ENCODE measurements at regions not wholly inside any gene's neighbourhood (a gene's known extent, or its start where the extent isn't known, plus 50 kb on each side); places are given as distances from the start of the nearest gene placed in this dataset.

DNA sequence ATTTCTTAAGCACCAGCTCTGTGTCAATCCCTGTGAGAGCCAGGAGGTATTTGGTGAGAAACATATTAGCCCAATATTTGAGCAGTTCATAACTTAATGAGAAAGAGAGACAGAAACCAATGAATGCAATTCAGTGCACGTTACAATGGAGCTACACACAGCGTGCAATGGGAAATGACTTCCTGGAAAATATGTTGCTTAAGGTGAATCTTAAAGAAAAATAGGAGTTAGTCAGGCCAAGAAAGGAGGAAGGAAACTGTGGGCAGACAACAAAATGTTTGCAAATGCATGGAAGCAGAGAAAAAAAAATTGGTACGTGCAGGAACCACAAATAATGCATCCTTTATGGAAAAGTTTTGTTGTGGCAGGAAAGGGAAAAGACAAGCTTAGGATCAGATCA, 481.7 kb downstream of the BCAT1 start:
- peak; percentile 20 to 51 for DNase-seq

DNA sequence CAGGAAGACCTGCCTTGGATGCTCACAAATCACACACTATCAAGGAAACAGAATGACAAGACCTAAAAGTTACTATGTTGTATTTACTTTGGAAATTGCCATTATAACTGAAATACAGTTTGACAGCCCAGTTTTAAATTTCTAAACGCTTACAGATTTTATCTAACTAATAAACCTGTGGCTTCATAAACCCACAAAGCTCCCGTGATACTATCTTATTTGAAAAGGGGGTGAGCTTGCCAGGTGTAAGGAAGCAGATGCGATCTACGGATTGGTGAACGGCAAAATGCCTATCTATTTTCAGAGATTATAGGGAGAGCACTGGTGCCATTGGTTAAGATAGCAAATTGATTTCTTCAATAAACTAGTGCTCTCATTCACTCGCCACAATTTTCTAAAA, 485.5 kb downstream of the BCAT1 start:
- no peak for DNase-seq

DNA sequence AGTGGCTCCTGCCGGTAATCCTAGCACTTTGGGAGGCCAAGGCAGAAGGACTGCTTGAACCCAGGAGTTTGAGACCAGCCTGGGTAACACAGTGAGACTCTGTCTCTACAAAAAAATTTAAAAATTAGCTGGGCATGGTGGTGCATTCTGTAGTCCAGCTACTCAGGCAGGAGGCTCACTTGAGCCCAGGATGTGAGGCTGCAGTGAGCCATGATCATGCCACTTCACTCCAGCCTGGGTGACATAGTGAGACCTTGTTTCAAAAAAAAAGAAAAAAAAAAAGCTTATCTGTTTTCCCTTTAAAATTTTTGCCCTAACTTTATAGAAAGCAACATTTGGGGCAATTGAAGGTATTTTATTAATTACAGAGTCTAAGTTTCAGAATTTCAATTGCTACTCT, 486.0 kb downstream of the BCAT1 start:
- DNase-seq = no peak

DNA sequence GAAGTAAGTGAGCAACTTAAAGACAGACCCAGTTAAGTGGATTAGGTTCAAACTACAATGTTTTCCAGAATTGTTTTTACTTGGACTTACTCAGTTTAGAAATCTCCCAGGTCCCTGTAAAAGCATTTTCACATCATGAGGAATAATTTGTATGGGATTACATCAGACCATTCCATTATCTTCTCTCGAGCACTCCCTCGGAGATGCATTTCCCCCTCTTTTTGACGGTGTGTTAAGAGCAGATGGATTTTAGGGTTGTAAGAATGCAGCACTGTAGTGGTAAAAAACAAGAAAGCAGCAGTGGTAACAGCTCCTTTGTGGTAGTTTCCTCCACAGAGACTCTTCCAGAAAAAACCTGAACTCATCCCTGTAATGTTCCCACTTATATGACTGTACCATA, 488.4 kb downstream of the BCAT1 start:
- DNase-seq = no peak

DNA sequence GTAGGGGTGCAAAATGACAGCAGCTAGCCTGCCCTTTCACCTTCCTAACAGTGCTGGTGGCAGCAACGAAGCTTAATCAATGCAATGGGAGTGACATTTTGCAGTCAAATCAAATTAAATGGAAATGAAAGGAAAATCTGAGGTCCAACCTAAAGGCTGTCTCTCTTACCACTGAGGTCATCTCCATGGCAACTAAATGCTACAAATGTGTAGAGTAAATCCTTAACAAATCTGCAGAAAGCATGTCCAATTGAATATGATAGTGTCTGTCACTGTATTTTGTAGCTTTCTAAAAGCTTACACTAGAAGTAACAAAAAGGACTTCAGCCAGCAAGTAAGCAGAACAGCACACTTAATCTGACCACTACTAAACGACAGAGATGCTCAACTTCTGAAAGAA, 488.8 kb downstream of the BCAT1 start:
- no peak for DNase-seq

DNA sequence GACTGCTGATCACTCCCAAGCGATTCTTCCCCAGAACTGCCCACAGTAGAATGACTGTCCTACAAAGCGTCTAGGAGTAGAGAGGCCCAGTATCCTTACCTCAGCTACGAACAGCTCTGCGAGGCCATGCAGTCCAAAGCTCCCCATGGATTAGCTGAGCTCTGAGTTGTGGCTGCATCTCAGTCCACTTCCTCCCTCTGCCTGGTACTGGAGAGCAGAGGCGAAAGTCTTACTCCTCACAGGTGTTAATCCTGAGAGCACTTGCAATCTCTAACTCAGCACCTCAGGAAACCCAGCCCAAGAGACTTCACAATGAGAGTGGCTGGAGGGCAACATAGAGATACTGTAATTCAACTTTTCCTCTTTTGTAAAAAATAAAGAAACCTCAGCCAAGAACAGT, 493.1 kb downstream of the BCAT1 start:
- no peak for DNase-seq

DNA sequence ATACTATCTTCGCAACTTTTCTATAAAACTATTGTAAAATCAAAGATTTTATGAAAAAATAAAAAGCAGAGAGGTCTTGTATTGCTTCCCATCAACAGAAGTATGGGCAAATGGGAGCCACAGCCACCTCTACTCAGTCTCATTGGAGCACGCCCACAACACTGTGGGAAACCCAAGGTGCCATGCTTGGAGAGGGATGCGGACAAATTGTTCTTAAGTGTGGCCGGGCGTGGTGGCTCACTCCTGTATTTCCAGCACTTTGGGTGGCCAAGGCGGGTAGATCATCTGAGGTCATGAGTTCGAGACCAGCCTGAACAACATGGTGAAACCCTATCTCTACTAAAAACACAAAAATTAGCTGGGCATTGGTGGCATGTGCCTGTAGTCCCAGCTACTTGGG, 498.2 kb upstream of the SOX5 start:
- no peak for DNase-seq

DNA sequence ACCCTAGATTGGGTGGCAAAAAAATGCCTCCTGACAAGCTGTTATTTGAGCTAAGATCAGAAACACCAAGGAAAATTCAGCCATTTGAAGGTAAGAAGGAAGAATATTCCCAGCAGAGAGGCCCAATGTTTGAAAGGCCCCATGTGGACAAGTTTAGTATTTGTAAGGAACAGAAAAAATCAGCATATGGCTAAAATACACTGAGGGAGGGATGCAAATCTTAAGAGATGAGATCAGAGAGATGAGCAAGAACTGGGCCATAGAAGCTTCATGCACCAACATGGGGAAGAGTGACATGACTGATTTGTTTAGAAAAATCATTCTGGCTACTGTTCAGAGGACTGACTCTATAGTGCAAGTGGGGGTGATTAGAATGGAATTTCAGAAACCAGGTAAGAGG, 496.8 kb upstream of the SOX5 start:
- no peak for DNase-seq

DNA sequence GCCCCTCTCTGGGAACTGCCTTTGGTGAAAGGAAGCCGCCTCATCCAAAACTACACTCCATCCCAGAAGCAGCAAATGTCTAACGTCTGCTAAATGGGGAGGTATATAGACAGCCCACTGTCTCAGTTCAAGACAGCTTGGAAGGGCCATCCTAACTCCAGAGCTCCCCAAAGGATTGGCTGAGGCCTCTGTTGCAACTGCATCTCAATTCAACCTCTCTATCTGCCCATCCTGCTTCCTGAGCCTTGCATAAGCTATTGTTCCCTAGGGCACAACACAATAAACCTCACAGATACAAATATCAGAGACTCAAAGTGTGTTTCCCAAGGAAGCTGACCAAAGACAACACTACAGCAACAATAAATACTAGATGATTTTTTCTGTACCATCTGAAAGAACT, 495.2 kb upstream of the SOX5 start:
- no peak for DNase-seq

DNA sequence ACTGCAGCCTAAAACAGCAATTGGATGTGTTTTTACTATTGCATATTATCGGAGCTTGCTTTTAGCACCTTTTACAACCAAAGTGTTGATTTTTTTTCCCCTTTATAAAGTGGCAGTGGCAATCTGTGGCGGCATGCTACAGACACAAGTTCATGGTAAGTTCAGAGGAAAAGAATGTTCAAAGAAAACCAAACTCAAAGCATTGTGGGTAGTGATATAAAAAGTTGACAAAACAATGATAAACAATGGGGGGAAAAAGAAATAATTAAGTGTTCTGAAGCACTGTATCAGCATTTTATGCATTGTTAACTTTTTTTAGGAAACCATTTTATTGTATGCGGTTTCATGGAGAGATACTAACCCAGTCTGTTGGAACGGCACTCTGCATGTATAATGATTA, 492.0 kb upstream of the SOX5 start:
- DNase-seq = no peak

DNA sequence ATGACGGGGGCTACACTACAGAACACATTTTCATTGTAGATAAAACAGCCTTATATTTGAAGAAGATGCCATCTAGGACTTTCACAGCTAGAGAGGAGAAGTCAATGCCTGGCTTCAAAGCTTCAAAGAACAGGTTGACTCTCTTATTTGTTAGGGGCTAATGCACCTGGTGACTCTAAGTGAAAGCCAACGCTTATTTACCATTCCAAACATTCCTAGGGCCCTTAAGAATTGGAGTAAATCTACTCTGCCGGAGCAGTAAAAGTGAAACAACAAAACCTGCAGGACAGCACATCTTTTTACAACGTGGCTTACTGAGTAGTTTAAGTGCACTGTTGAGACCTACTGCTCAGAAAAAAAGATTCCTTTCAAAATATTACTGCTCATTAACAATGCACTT, 487.2 kb upstream of the SOX5 start:
- DNase-seq = no peak

DNA sequence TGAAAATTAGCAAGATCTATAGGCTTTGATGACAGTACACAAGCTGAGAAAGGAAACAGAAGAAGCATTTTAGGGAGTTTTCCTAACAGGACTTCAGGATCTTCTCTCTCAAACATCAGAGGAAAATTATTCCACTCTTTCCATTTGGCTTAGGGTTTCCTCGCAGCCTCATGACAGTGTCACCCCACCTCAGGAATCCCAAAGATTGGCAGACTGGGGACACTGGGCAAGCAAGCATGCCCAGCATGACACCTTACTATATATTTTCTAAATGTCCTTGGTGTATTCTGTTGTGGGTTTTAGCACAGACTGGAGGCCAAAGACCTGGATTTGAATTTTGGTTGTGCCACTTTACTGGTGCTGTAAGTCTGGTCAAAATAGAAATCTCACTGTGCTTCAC, 482.4 kb upstream of the SOX5 start:
- DNase-seq = no peak

DNA sequence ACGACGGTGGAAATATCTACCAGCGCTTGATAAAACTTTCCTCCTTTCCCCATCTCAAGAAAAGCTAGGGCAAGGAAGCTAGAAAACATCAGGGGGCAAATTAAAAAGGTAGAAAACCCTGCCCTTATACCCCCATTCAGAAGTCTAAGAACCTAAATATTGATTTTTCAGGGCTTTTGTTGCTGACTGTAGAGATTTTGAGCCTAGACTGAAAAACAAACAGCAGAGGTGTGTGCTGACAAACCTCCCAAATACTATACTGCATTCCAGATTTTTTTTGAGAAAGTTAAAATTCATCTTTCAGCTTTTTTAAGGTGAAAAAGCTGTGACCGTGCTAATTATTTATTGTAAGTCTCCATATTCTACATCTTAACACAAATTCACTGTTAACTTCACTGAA, 478.3 kb upstream of the SOX5 start:
- DNase-seq = no peak

DNA sequence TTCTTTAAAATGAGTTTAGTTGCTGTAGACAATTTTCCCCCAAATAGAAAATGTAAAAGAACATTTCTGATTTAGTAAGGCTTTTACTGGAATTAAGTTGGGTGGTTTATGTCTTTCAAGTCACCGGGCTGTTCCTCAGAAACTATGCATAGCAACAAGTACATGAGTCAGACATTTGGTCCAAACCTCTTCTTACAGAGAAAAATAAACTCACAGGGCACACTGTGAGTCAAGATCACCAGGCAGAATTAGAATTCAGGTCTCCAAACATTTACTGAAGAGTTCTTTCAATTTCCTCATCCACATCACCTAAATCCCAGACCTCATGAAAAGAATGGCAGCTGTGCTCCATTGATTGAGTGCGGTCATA, 476.1 kb upstream of the SOX5 start:
- no peak for DNase-seq

DNA sequence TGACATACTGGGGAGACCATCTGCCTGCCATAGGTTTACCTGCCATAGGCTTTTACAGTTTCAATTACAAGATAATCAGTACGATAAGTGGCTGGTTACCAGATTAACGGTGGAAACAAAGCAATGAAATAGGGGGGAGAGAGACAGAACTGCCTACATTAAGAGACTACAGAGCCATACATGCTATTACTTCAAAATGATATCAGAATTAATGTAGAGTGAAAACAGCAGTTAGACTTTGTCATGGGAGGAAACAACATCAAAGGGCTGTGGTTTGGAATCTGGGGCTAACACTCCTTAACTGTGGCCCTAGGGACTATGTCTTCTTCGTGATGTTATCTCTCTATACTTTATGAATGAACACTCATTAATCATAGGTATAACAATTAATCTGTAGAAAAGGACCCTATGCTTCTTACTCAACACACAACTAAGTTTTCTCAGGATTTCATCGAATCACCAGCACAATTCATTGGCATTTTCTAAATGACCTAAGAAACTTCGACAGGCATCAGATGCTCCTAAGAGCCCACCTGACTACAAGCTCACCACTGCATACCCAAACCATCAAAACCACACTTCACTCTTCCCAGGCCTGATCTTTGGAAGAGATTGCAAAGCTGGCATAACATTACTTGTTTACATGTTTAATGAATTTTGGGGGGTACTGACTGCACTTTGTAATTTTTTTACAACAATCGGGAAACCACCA, 475.6 kb upstream of the SOX5 start:
- no peak for DNase-seq

DNA sequence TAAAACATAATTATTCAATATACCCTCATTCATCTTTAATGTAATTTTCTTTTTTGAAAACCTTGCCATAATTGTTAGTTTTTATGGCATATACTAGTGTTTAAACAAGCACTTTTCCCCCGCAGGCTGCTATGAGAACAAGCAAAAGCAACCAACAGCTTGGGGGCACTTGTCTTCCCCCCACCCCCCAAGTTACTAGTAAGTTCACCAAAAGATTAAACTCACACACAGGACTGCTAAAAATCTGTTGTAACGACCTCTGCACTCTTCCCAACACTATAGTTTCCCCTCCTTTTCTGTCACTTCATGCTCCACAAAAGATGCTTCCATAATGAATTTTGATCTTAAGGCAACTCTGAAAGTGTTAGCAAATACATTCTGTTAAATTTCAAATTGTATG, 474.9 kb upstream of the SOX5 start:
- no peak for DNase-seq

DNA sequence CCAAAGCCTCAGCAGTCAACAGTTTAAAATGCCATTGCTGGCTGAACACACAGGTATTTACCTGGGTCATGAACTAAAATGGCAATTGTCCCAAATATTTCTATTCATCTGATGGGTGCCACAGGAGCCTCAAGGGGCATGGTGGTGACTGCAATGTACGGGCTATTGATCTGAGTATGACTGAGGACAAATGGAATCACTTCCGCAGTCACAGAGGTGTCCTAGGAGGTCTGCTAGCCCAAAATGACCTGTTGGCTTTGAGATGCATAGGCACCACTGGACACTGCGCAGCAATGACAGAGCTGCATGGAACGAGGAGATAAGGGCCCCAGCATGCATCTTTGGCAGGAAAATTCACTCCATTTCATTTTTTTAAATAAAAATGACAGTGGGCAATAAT, 474.1 kb upstream of the SOX5 start:
- DNase-seq = no peak

DNA sequence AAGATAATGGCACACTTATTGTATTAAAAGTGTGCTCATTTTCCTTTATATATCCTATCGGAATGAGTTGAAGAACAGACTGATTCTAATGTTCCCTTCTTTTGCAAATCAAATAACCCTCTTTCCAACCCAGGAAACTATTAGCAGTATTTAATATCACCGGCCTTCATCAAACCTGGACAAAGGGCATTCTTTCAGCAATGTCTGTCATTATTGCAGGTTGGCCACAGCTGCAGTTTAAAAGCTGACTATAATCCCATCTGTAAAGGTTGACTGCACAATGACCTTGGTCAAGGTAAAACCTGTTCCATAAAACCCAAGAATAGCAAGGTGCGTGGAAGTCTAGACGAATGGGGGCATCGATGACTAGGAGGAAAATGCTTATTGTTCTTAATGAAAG, 472.3 kb upstream of the SOX5 start:
- DNase-seq = no peak

DNA sequence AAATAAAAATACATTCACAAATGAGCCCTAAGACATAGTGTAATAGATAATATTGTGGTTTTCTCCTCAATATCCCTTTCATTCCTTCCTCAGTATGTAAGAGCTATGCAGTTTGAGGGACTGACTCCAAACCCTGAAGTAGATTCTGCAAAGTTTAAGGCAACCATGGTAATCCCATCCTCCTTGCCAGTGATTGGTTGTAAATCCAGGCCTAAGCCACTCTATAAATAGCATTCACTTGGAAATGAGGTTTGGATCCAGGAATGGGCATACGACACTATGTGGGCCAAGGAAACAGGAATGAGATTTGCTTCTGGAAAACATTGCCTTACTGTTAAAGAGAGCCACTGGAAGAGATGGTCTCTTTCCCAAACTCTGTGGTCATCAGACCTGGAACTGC, 468.7 kb upstream of the SOX5 start:
- DNase-seq = no peak

DNA sequence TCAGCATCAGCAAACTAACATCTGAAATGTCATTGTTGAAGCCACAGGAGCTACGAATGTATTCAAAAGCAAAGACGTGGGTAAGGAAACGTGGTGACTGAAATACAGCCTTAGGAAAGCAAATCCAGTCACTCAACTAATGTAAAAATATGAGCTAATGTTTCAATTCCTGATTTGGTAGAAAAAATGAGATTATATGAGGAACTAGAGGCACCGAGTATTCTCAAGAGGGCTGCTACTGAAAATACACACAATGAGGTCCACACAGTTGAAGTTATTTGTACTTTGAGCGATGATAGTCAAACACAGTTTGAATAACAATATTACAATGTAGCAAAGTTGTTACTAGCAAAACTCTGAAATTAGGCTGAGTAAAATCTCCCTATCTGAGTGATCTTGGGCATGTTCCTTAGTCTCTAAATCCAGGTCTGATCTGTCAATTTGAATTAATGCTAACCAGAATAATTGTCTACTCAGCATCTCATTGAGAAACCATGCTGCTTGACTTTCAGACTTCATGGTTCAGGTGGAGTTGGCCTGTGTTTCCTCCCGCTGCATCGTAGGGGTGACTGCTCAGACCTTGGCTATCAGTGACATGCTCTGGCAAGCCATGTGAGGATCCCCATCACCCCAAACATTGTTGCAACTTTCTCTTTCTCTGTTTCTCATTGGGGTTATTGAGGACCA, 467.1 kb upstream of the SOX5 start:
- no peak for DNase-seq

DNA sequence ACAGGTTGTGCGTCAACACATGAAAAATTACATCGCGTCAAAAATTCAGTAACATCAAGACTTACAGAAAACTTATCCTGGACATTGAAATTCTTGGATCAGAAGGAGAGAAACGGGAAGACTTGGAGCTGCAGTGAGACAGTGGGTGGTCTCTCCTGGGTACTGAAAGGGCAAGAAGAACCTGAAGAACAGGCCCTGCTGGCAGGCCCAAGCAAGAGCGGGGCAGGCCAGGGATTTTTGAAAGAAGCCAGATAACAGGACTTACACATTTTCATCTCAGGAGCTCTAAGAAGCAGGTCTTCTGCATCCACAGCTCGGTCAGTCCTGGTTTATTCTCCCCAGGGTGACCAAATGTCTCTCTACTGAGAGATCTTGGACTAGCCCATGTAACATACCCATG, 466.5 kb upstream of the SOX5 start:
- no peak for DNase-seq

DNA sequence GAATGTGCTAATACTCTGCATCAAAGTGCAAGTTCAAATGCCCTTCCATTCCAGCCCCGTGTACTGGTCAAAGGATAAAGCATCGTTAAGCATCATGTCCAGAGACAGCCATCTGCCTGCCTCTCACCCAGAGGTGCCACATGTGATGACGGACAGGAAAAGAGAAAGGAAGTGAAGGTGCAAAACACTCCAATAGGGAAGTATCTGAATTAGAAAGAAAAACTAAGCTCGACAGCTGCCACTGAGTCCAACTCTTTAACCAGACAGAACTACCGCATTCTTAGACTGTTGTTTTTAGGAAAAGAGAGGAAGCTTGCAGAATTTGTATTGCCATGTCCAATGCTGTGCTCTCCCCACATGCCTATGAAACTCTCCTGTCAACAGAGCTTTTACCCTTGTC, 465.0 kb upstream of the SOX5 start:
- DNase-seq = no peak

DNA sequence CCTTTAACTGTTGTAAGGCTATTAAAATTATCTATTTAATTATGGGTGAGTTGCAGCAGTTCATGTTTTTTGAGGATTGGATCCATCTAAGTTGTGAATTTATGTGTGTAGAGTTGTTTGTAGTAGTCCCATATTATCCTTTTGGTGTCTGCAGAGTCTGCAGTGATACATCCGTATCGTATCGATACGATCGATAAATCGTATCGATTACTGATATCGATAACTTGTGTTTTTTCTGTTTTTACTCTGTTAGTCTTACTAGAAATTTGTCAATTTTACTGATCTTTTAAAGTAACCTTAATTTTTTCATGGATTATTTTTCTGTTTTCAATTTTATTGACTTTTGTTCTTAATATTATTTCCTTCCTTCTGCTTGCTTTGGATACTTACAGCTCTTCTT, 462.5 kb upstream of the SOX5 start:
- no peak for DNase-seq

DNA sequence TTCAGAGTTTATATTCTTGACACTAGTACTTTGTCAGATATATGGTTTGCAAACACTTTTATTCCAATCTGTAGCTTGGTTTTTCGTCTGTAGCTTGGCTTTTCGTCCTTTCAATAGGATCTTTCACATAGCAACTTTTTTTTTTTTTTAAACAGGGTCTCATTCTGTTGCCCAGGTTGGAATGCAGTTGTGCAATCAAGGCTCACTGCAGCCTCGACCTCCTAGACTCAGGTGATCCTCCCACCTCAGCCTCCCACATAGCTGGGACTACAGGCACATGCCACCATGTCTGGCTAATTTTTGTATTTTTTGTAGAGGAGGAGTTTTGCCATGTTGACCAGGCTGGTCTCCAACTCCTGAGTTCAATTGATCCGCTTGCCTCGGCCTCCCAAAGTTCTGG, 460.4 kb upstream of the SOX5 start:
- no peak for DNase-seq

DNA sequence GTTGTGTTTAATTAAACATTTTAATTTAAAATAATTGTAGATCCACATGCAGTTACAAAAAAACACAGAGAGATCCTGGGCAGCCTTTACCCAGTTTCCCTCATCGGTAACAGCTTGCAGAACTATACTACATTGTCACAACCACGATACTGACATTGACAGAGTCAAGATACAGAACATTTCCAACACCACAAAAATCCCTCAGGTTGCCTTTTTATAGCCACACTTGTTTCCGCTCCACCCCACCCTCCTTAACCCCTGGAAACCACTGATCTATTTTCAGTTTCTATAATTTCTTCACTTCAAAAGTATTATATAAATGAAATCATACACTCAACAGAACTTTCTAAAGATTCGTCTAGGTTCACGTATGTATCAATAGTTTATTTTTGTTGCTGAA, 458.8 kb upstream of the SOX5 start:
- DNase-seq = no peak
